H9 (cell line): ENCODE measurements at regions not wholly inside any gene's neighbourhood (a gene's known extent, or its start where the extent isn't known, plus 50 kb on each side); places are given as distances from the start of the nearest gene placed in this dataset.

Source experiments
- DNase-seq: peaks from one replicate; pipeline ENCODE4 v3.0.0-alpha.2; 2017
- H2AFZ ChIP-seq: one replicate; pipeline ENCODE4 v1.6.1; 2013; ENCODE audit warnings: mild to moderate bottlenecking, low read length, control low read depth, moderate library complexity
- H2AK5ac ChIP-seq: 2 replicates; pipeline ENCODE4 v1.6.1; 2013; ENCODE audit warnings: low read length, control low read depth, mixed read lengths; ENCODE audit not compliant: insufficient read length
- H2BK120ac ChIP-seq: one replicate; pipeline ENCODE4 v1.6.1; 2013; ENCODE audit warnings: low read depth, mild to moderate bottlenecking, low read length, control low read depth, inconsistent platforms; ENCODE audit not compliant: poor library complexity, severe bottlenecking
- H2BK12ac ChIP-seq: 2 replicates; pipeline ENCODE4 v1.6.1; 2013; ENCODE audit warnings: low read length, control low read depth, mixed read lengths, low read depth; ENCODE audit not compliant: insufficient read length
- H2BK15ac ChIP-seq: 2 replicates; pipeline ENCODE4 v1.6.1; 2013; ENCODE audit warnings: low read depth, low read length, control low read depth
- H2BK20ac ChIP-seq: one replicate; pipeline ENCODE4 v1.6.1; 2013; ENCODE audit warnings: low read depth, mild to moderate bottlenecking, low read length, control low read depth, inconsistent platforms; ENCODE audit not compliant: poor library complexity, severe bottlenecking
- H2BK5ac ChIP-seq: 2 replicates; pipeline ENCODE4 v1.6.1; 2013; ENCODE audit warnings: low read length, control low read depth, mixed read lengths; ENCODE audit not compliant: insufficient read length
- H3K14ac ChIP-seq: 2 replicates; pipeline ENCODE4 v1.6.1; 2013; ENCODE audit warnings: low read length, control low read depth; ENCODE audit not compliant: insufficient read depth
- H3K18ac ChIP-seq: 2 replicates; pipeline ENCODE4 v1.6.1; 2013; ENCODE audit warnings: low read depth, mild to moderate bottlenecking, mixed read lengths, low read length, control low read depth; ENCODE audit not compliant: insufficient read length
- H3K23ac ChIP-seq: 2 replicates; pipeline ENCODE4 v1.6.1; 2013; ENCODE audit warnings: low read length, control low read depth, mixed read lengths, low read depth; ENCODE audit not compliant: insufficient read length
- H3K23me2 ChIP-seq: 2 replicates; pipeline ENCODE4 v1.6.1; 2013; ENCODE audit warnings: low read depth, mild to moderate bottlenecking, mixed read lengths, low read length, control low read depth; ENCODE audit not compliant: insufficient read length, poor library complexity, severe bottlenecking
- H3K27ac ChIP-seq: 2 replicates; pipeline ENCODE4 v1.5.1; 2013; ENCODE audit warnings: low read length, control low read depth, mixed read lengths, low read depth; ENCODE audit not compliant: insufficient read length
- H3K27me3 ChIP-seq: 2 replicates; pipeline ENCODE4 v1.6.1; 2013; ENCODE audit warnings: low read length, control low read depth, inconsistent platforms; ENCODE audit not compliant: insufficient read depth
- H3K4ac ChIP-seq: 2 replicates; pipeline ENCODE4 v1.6.1; 2013; ENCODE audit warnings: low read depth, mild to moderate bottlenecking, control low read depth, inconsistent platforms, low read length, moderate library complexity
- H3K4me1 ChIP-seq: 2 replicates; pipeline ENCODE4 v1.6.1; 2013; ENCODE audit warnings: low read length, control low read depth, inconsistent platforms; ENCODE audit not compliant: insufficient read depth
- H3K4me2 ChIP-seq: 2 replicates; pipeline ENCODE4 v1.6.1; 2013; ENCODE audit warnings: low read length, control low read depth, mixed read lengths; ENCODE audit not compliant: insufficient read length, insufficient read depth
- H3K56ac ChIP-seq: 2 replicates; pipeline ENCODE4 v1.6.1; 2013; ENCODE audit warnings: low read depth, mild to moderate bottlenecking, mixed read lengths, low read length, control low read depth; ENCODE audit not compliant: insufficient read length
- H3K79me1 ChIP-seq: 2 replicates; pipeline ENCODE4 v1.6.1; 2013; ENCODE audit warnings: low read depth, mild to moderate bottlenecking, moderate library complexity, low read length, control low read depth, inconsistent platforms; ENCODE audit not compliant: insufficient read depth, poor library complexity, severe bottlenecking
- H3K79me2 ChIP-seq: 2 replicates; pipeline ENCODE4 v1.6.1; 2013; ENCODE audit warnings: low read length, control low read depth, inconsistent platforms; ENCODE audit not compliant: insufficient read depth
- H3K9ac ChIP-seq: 2 replicates; pipeline ENCODE4 v1.6.1; 2013; ENCODE audit warnings: low read length, control low read depth, mixed read lengths; ENCODE audit not compliant: insufficient read length; ENCODE audit errors: extremely low read depth
- H3K9me3 ChIP-seq: one replicate; pipeline ENCODE4 v1.6.1; 2013; ENCODE audit warnings: low read depth, low read length, inconsistent platforms; ENCODE audit not compliant: control insufficient read depth
- H3T11ph ChIP-seq: one replicate; pipeline ENCODE4 v1.6.1; 2013; ENCODE audit warnings: mild to moderate bottlenecking, low read length, control low read depth, inconsistent platforms
- H4K20me1 ChIP-seq: one replicate; pipeline ENCODE4 v1.6.1; 2013; ENCODE audit not compliant: control insufficient read depth, insufficient read length, insufficient read depth
- H4K5ac ChIP-seq: 2 replicates; pipeline ENCODE4 v1.6.1; 2013; ENCODE audit warnings: low read depth, mild to moderate bottlenecking, mixed read lengths, low read length, control low read depth; ENCODE audit not compliant: insufficient read length
- H4K8ac ChIP-seq: replicated peaks from 2 replicates; pipeline ENCODE4 v1.6.1; 2013; ENCODE audit warnings: low read length, control low read depth, mixed read lengths, low read depth; ENCODE audit not compliant: insufficient read length
- H4K91ac ChIP-seq: 2 replicates; pipeline ENCODE4 v1.6.1; 2013; ENCODE audit warnings: low read depth, mild to moderate bottlenecking, moderate library complexity, mixed read lengths, low read length, control low read depth; ENCODE audit not compliant: insufficient read length
- H3K27ac Mint-ChIP-seq, 3 experiments: 2 replicates in 2 of 3; 3 replicates in 1 of 3; pipeline ENCODE4 v1.8.0; 2020 to 2021; ENCODE audit warnings: mixed read lengths in 3 of 3, mild to moderate bottlenecking in 1 of 3, moderate library complexity in 1 of 3
- H3K27me3 Mint-ChIP-seq: 2 replicates; pipeline ENCODE4 v1.8.0; 2021; ENCODE audit warnings: low read depth, mild to moderate bottlenecking, moderate library complexity, mixed read lengths
- H3K36me3 Mint-ChIP-seq, 3 experiments: 2 replicates in 2 of 3; 3 replicates in 1 of 3; pipeline ENCODE4 v1.8.0; 2020 to 2021; ENCODE audit warnings: low read depth in 3 of 3, mixed read lengths in 3 of 3; ENCODE audit not compliant: insufficient read depth in 1 of 3
- H3K4me1 Mint-ChIP-seq, 2 experiments: 2 replicates each; pipeline ENCODE4 v1.8.0; 2020; ENCODE audit warnings: mixed read lengths in 2 of 2
- H3K4me3 Mint-ChIP-seq, 2 experiments: 2 replicates in 1 of 2; 3 replicates in 1 of 2; pipeline ENCODE4 v1.8.0; 2020 to 2021; ENCODE audit warnings: mild to moderate bottlenecking in 2 of 2, mixed read lengths in 2 of 2, moderate library complexity in 1 of 2
- H3K9me3 Mint-ChIP-seq, 2 experiments: 2 replicates in 1 of 2; 3 replicates in 1 of 2; pipeline ENCODE4 v1.8.0; 2020; ENCODE audit warnings: mild to moderate bottlenecking in 2 of 2, mixed read lengths in 2 of 2, moderate library complexity in 1 of 2
- WGBS: extraction: QIAGEN DNeasy Blood & Tissue Kit; methylation state at CpG from one replicate; pipeline ENCODE4 v1.1.7; 2013; ENCODE audit warnings: missing lambda C conversion rate, low lambda C conversion rate, mixed read lengths; ENCODE audit not compliant: insufficient read length; ENCODE audit errors: extremely low coverage; 5-methylcytosine and 5-hydroxymethylcytosine counted together
- TF ChIP-seq, protein P1 (sequence below): fragments of 200-600 bp; sonication (generic); conservative IDR thresholded peaks from 3 replicates; pipeline ENCODE4 v1.8.0; 2021; ENCODE audit warnings: antibody characterized with exemption, mild to moderate bottlenecking

DNA sequence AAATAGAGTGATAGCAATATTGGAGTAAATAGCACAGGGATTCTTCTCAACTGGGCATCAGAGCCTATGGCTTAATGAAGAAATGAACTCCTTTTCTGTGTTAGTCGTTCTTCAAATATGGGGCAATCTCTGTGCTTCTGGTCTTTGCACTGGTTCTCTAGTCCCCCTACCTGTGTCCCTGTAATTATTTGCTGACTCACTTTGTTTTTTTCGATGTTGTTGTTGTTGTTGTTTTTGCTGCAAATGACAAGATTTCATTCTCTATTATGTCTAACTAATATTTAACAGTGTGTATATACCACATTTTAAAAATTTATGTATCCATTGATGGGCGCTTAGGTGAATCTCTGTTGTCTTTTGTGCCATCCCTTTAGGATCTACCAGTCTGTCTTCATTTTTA is 2137.8 kb upstream of the TENM3 start:
- H3K23ac ChIP-seq: no peak overlapping the region
- no peak overlapping the region for H2AK5ac ChIP-seq
- Mint-ChIP-seq H3K27ac (peak overlapping the region in 1 of 3 experiments; percentile 29; a peak in 1 of 7 replicates), H3K9me3 (no peaks in the 10 kb centered on the region), H3K27me3 (peaks cover 2% of the 10 kb centered on the region; the same call in 1 of the 2 replicates), H3K4me1 (no peaks in the 10 kb centered on the region), H3K36me3 (no peaks in the 10 kb centered on the region), H3K4me3 (no peak overlapping the region)
- no peak overlapping the region for H3K4ac ChIP-seq
- H3T11ph ChIP-seq: no peak overlapping the region
- no peak overlapping the region for H4K91ac ChIP-seq
- no peaks in the 10 kb centered on the region for H3K27me3 ChIP-seq
- no peak overlapping the region for H2AFZ ChIP-seq
- H3K18ac ChIP-seq: no peak overlapping the region
- no peaks in the 10 kb centered on the region for H3K79me1 ChIP-seq
- TF ChIP-seq, protein P1, sequence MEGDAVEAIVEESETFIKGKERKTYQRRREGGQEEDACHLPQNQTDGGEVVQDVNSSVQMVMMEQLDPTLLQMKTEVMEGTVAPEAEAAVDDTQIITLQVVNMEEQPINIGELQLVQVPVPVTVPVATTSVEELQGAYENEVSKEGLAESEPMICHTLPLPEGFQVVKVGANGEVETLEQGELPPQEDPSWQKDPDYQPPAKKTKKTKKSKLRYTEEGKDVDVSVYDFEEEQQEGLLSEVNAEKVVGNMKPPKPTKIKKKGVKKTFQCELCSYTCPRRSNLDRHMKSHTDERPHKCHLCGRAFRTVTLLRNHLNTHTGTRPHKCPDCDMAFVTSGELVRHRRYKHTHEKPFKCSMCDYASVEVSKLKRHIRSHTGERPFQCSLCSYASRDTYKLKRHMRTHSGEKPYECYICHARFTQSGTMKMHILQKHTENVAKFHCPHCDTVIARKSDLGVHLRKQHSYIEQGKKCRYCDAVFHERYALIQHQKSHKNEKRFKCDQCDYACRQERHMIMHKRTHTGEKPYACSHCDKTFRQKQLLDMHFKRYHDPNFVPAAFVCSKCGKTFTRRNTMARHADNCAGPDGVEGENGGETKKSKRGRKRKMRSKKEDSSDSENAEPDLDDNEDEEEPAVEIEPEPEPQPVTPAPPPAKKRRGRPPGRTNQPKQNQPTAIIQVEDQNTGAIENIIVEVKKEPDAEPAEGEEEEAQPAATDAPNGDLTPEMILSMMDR: no peak
- H3K79me2 ChIP-seq: no peaks in the 10 kb centered on the region
- H3K4me2 ChIP-seq: no peak overlapping the region
- H4K8ac ChIP-seq: no peak overlapping the region
- H3K27ac ChIP-seq: no peak overlapping the region
- no peaks in the 10 kb centered on the region for H3K9me3 ChIP-seq
- H2BK15ac ChIP-seq: no peak overlapping the region
- H3K14ac ChIP-seq: no peak overlapping the region
- no peaks in the 10 kb centered on the region for H3K4me1 ChIP-seq
- H3K56ac ChIP-seq: no peak overlapping the region
- no peak overlapping the region for H2BK5ac ChIP-seq
- WGBS: no CpG with 5 or more reads among the region's 3 CpGs
- DNase-seq: no peak
- H4K5ac ChIP-seq: no peak overlapping the region
- H2BK20ac ChIP-seq: no peak overlapping the region
- no peak overlapping the region for H3K9ac ChIP-seq
- H4K20me1 ChIP-seq: no peaks in the 10 kb centered on the region
- no peak overlapping the region for H2BK12ac ChIP-seq
- H3K23me2 ChIP-seq: no peaks in the 10 kb centered on the region
- no peak overlapping the region for H2BK120ac ChIP-seq
